IPS-NIHi7 (cell line): ENCODE measurements at regions not wholly inside any gene's neighbourhood (a gene's known extent, or its start where the extent isn't known, plus 50 kb on each side); places are given as distances from the start of the nearest gene placed in this dataset.

ENCODE experiments used
- DNase-seq: peaks from one replicate; pipeline ENCODE4 v3.0.0; 2012; ENCODE audit warnings: mixed read lengths; ENCODE audit errors: extremely low spot score

DNA sequence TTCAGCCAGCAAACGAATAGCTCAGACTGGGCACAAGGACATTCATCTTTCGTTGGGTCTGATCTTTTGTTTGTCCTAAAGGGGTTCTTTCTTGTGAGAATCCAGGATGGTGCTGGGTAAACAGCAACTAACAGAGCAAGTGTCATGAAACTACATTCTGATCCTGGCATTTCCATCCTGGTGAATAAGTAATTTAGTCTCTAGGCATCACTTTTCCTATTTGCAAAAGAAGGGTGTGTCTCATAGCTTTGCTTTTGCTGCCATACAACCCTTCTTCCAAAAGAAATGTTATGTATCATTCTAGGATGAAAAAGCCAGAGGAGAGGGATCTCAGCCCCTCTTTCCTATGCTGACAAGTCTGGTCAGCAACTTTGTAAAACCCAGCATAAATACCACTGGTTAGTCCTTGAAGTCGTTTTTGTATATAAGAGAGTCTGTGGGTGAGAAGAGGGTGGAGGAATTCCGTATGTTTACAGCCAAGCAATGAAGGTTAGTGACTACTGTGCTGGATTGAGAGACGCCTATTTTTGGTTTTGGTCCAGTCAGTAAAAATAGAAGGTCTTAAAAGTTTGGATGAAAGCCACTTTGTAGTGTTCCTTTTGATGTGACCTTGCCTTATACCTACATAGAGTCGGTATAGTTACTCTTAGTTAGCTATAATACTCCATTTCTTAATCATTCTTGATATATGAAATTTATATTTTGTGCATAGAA is 88.4 kb upstream of the SLC25A13 start:
- no peak for DNase-seq

DNA sequence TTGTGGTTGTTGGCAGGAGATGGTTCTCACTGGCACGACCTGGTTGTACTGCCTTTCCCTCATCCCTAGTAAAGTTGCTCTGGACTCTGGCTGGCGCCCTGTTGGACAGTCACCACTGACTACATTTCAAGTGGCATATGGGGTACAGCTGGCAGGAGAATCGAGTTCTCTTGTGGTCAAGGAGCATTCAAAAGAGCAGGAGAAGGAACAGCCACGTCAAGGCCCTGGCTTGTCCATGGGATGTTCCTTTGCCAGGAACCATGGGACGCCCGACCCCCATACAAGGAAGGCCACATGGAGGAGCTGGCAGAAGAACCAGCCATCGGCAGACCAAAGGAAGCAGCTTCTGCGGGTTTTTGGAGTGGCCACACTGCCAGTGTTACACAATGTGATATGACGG is 87.0 kb upstream of the SLC25A13 start:
- no peak for DNase-seq

DNA sequence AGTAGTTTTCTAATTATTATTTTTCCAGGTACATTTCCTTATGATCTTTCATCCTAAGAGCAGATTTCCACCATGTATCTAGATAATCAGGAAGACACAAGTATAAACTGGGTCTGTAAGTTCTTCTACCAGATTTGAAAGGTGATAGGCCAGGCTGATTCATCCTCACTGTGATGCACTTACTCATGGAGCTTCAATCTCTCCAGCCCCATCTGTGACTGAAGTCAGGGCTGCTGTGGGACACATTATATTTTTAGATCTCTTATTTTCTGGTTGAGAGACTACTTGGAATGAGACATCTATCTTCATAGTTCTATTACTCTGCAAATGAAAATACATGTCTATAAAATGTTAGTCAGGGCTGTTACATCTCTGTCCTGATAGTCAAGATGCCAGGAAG is 85.5 kb upstream of the SLC25A13 start:
- DNase-seq: no peak

DNA sequence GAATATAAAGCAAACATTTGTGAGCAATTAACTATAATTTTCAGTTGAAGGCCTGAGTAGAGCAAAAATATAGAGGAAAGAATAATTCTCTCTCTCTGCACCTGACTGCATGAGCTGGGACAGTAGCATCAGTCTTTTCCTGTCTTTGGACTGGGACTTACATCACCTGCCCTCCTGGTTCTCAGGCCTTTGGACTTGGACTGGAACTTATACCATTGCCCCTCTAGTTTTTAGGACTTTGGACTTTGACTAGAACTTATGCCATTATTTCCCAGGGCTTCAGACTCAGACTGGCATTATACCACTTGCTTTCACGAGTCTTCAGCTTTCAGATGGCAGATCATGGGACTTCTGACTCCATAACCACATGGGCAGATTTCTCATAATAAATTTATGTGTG is 81.0 kb upstream of the SLC25A13 start:
- DNase-seq: no peak

DNA sequence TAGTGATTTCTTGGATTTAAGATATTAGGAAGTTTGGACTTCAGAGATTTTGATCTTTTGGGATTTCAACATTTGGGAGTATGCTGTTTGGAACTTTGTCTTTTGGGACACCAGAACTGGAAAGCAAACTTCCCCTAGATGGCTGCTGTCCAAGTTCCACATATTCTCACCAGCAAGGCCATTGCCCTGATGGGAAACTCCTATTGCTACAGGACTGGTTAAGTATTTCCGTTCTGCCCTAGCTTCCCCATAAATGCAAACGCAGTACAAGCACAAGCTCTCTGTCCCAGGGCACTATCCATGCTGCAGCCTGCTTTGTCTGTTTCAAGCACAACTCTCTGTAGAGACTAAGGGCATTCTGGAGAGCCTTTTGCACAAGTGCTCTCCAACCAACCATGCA is 79.3 kb upstream of the SLC25A13 start:
- DNase-seq: no peak

DNA sequence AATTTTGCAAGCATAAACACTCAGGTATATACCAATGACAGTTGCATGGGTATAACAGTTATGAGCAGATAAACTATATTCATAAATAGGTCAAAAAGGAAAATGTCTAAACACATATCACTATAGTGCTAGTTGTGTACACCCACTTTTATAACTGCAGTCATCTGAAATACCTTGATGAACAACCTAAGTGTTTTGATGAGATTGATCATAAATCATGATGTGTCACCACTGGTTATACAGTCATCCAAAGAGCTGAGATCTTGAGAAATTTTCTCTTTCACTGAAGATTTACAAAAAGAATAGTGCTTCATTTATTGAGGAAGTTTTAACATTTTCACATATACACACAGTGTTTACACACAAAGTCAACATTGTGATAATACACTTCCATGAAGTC is 78.6 kb upstream of the SLC25A13 start:
- DNase-seq: no peak

DNA sequence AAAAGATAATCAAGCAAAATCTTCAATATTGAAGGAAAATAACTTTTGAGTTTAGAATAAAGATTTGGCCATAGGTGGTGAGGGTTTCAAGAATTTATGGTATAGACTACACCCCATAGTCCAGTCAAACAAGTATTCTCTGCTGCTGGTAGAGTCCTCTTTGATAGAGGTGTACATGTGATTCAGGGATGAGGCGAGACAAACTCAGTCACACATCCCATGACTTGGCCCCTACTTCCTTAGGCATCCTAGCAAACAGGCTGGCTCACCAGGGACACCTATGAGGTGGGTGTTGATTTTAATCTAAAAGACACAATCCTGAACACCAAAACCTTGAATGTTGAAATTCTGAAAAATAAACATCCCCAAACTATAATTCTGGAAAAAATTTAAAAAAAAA is 78.1 kb upstream of the SLC25A13 start:
- DNase-seq: no peak

DNA sequence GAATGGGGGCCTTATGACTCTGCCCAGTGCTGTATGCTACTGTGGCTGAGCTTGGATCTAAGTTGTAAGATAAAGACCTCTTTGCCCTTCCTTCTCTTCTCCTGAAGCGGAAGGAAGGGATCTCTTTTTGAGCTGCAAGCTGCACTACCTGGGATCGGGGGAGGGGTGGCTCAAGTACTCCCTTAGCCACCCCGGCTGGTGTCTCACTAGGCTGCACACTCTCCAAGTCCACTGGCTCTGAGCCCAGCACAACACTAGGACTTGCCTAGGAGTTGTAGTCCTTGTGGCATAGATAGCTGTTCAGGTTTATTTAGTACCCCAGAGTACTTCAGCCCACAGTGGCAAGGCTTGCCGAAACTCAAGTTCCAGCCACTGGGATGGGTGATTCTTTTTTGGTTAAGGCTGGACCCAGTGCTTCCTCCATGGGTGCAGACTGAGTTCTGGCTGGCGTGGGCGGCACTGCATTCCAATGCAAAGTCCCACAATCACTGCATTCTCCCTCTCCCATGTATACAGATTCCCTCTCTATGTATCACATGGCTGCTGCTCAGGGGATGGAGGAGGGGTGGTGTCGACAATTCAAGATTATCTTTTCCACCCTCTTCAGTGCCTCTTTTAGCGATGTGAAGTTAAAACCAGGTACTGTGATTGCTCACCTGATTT is 76.2 kb upstream of the SLC25A13 start:
- peak; percentile 20 for DNase-seq

DNA sequence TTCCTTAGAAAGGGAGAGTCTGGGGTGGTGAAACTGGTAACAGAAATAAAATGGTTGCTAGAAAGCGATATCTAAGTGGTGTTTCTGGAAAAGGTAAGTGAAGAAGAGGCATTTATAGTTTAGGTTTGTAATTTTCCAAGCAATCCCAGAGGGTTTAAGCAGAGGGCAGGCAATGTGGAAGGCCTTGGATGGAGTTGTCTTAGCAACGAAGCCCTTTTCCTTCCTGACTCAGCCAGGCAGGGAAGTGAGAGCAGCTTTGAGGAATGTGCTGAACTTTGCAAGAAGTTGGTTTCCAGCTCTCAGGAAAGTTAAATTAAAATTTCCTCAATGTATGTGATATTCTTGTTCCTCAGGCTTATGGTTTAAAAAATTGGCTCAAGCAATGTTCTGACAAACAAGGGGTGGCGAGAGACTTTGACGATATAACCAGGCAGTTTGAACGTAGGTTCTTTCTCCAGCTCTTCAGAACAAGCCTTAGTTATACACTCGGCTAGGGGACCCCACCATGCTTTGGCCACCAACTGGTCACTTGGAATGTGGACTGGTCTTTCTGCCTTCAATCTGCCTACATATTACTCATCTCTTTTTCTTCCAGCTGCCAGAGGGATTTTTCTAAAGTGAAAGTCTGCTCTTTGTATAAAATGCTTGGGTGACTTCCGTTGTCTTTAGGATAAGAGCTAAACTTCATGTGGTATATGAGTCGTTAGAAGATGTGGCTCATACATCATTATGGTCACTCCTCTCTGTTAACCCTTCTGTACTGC is 66.9 kb upstream of the SLC25A13 start:
- peak; percentile 24 for DNase-seq

DNA sequence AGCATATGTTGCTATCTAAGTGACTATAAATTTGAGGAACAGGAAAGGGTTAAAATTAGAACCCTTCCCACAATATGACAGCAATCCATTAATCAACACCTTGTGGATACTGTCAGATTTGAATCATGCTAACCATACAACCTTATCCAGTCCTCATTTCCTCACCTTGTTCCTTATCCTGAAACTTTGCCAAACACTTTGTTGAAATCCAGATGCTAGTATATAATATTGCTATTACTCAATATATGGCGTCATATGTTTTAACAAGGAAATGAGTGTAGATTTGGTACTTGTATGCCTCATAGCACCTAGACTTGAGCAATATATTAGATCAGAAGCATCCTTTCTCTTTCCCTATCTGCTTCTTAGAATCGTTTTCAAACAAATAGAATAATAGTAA is 66.3 kb upstream of the SLC25A13 start:
- DNase-seq: no peak

DNA sequence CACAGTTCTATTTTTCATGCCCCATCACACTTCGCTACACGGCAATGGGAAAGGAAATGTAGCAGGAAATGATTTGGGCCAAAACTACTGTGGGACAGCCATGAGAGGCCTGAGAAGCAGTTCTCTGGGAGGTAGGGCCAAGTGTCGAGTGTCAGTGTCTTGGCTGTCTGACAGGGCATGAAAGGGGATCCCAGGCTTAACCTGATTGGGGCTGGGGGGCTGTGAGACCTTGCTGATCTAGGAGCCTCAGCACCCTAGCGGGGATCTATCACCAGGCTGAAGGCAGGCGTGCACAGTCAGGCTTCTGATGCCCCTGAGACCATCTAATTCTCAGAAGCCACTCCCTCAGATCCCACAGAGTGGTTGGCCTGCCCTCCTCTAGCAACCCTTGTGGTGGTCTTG is 58.2 kb upstream of the SLC25A13 start:
- DNase-seq: peak; percentile 14

DNA sequence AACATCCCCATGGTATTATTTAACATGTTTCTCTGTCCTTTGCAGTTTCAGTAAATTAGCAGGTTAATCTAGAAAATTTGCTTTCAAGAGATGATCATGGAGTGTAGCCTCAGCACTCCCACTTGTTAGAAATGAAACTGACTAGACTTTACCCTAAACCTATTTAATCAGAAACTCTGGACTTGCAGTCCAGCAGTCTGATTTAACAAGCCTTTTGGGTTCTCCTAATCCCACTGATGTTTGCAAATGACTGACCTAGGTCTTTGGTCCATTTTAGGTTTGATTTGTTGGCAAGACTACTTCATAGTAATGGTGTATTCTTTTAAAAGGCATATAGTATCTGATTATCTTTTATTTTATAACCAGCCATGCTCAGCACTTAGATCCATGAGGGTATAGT is 55.5 kb upstream of the SLC25A13 start:
- no peak for DNase-seq
